ENCODE measurements at regions not wholly inside any gene's neighbourhood (a gene's known extent, or its start where the extent isn't known, plus 50 kb on each side); places are given as distances from the start of the nearest gene placed in this dataset.

DNA sequence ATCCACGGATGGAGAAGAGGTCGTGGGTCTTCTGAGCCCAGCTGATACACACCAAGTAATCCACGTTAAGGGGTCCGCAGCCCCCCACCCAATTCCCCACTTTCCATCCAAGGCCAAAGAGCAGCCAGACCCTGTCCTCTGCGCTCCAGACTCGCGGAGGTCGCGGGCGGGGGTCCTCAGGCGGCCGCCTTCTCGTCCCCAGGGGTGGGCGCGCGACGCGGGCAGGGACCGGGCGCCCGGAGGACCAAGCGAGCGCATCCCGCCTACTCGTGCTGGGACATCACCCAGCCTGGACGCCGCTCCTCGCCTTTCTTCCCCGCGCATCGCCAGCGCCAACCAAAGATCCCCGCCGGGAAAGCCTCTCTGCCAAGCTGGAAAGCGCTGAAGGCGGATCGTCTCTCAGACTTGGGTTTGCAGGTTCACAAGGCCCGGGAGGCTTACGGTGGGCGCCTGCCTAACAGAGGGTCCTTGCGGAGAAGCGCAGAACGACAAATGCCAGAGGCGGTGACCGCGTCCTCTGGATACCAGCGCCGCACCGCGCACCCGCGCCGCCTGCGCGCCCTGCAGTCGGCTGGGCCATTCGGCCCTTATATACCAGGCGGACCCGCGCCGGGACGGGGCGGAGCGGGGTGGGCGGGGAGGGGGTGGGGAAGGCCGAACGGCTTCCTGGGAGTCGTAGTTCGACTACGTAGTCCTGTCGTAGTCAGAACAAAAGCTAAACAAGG is 471.6 kb downstream of the SOX9 start:
- Histone ChIP-seq H3K9me3 (ENCODE audit: control insufficient read depth in 2 of 2, low read length in 2 of 2) (no peaks in the 10 kb centered on the region), H3K27me3 (ENCODE audit: control insufficient read depth, insufficient read depth, low read length) (peaks cover 10% of the 10 kb centered on the region), H3K4me3 (ENCODE audit: low read depth, low read length) (peak overlapping the region; percentile 54), H3K4me1 (ENCODE audit: control insufficient read depth, insufficient read depth, low read length, poor library complexity, severe bottlenecking) (peaks cover 15% of the 10 kb centered on the region), H3K36me3 (ENCODE audit: control insufficient read depth, insufficient read depth, low read length) (no peaks in the 10 kb centered on the region), H3K27ac (ENCODE audit: insufficient read depth, low read length, poor library complexity, severe bottlenecking) (no peak overlapping the region)
- DNase-seq (peak; percentile 2 to 64 (median 6)), ATAC-seq (ENCODE audit: low read depth in 2 of 2) (no peak)
- H3K27me3 Mint-ChIP-seq, result peaks cover 54% of the 10 kb centered on the region
- H3K36me3 Mint-ChIP-seq, result no peaks in the 10 kb centered on the region
- no peak overlapping the region for H3K27ac Mint-ChIP-seq
- peaks cover 0 to 2% (median 0%) of the 10 kb centered on the region in 7 donors for H3K9me3 Mint-ChIP-seq
- H3K4me1 Mint-ChIP-seq, result peaks cover 8 to 23% (median 9%) of the 10 kb centered on the region in 4 donors
- H3K4me3 Mint-ChIP-seq, result peak overlapping the region; percentile 79 to 83 (median 80)

GRCh38 chr17:72592967-72593325 is 472.1 kb downstream of the SOX9 start:
- Histone ChIP-seq H3K4me1 (ENCODE audit: control insufficient read depth, insufficient read depth, low read length, poor library complexity, severe bottlenecking) (peaks cover 15% of the 10 kb centered on the region), H3K27ac (ENCODE audit: insufficient read depth, low read length, poor library complexity, severe bottlenecking) (no peak overlapping the region), H3K9me3 (ENCODE audit: control insufficient read depth in 2 of 2, low read length in 2 of 2) (no peaks in the 10 kb centered on the region), H3K36me3 (ENCODE audit: control insufficient read depth, insufficient read depth, low read length) (no peaks in the 10 kb centered on the region), H3K27me3 (ENCODE audit: control insufficient read depth, insufficient read depth, low read length) (peaks cover 10% of the 10 kb centered on the region), H3K4me3 (ENCODE audit: low read depth, low read length) (no peak overlapping the region)
- no peak for ATAC-seq (ENCODE audit: low read depth in 2 of 2)
- Mint-ChIP-seq H3K4me1 (peaks cover 8 to 20% (median 9%) of the 10 kb centered on the region in 4 donors), H3K27me3 (peaks cover 48% of the 10 kb centered on the region), H3K9me3 (peaks cover 0 to 2% (median 0%) of the 10 kb centered on the region in 7 donors), H3K36me3 (no peaks in the 10 kb centered on the region), H3K4me3 (peak overlapping the region in 2 of 4 donors; percentile 4 to 65), H3K27ac (no peak overlapping the region)
- no peak for DNase-seq

DNA sequence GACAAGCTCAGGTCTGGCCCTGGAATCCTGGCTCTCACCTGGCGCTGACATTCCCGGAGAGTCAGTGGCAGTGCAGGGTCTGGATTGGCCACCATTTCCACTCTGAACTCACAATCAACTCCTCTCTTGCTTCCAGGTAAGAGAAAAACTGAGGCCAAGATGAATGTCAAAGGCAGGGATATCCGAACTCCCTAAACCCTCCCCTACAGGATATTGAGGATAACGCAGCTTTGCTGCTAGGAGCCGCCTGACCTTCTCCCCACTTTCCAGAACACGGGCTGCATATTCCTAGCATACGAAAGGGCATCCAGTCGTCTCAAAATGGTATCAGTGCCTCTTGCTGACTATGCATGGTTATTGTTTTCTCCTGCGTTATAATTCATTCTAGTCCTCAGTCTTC is 473.4 kb downstream of the SOX9 start:
- no peaks in the 10 kb centered on the region for H3K9me3 ChIP-seq (ENCODE audit: control insufficient read depth in 2 of 2, low read length in 2 of 2)
- DNase-seq, result no peak

More for the DNA sequence above, 473.4 kb downstream of the SOX9 start:
- Mint-ChIP-seq H3K9me3 (peaks cover 0 to 2% (median 0%) of the 10 kb centered on the region in 7 donors), H3K4me3 (no peak overlapping the region), H3K27ac (no peak overlapping the region), H3K36me3 (no peaks in the 10 kb centered on the region), H3K4me1 (peaks cover 5 to 16% (median 8%) of the 10 kb centered on the region in 4 donors), H3K27me3 (peaks cover 45% of the 10 kb centered on the region)
- Histone ChIP-seq H3K4me3 (ENCODE audit: low read depth, low read length) (no peak overlapping the region), H3K27me3 (ENCODE audit: control insufficient read depth, insufficient read depth, low read length) (peaks cover 10% of the 10 kb centered on the region), H3K36me3 (ENCODE audit: control insufficient read depth, insufficient read depth, low read length) (no peaks in the 10 kb centered on the region), H3K4me1 (ENCODE audit: control insufficient read depth, insufficient read depth, low read length, poor library complexity, severe bottlenecking) (peaks cover 15% of the 10 kb centered on the region), H3K27ac (ENCODE audit: insufficient read depth, low read length, poor library complexity, severe bottlenecking) (no peak overlapping the region)
- ATAC-seq (ENCODE audit: low read depth in 2 of 2), result no peak

Data from CD4-positive, CD25-positive, alpha-beta regulatory T cell (primary cell).